ENCODE measurements at regions not wholly inside any gene's neighbourhood (a gene's known extent, or its start where the extent isn't known, plus 50 kb on each side); places are given as distances from the start of the nearest gene placed in this dataset.
"Not testable (repeated sequence)": the region's sequence is repeated elsewhere in the genome, so short reads cannot be mapped to it uniquely, and the experiment has no call there.

GRCh38 chr14:105581551-105582341, 55.4 kb downstream of the TMEM121 start:
- H3K4me1 Mint-ChIP-seq: no peaks in the 10 kb centered on the region
- H3K36me3 Mint-ChIP-seq: no peaks in the 10 kb centered on the region
- no peaks in the 10 kb centered on the region for H3K27me3 Mint-ChIP-seq
- H3K27ac Mint-ChIP-seq: no peak overlapping the region
- no peaks in the 10 kb centered on the region for H3K9me3 Mint-ChIP-seq
- no peak overlapping the region for H3K4me3 Mint-ChIP-seq
- no peak for DNase-seq

GRCh38 chr14:105582639-105583038, 56.3 kb downstream of the TMEM121 start:
- Mint-ChIP-seq H3K4me1 (no peaks in the 10 kb centered on the region), H3K36me3 (no peaks in the 10 kb centered on the region), H3K9me3 (no peaks in the 10 kb centered on the region), H3K27me3 (no peaks in the 10 kb centered on the region), H3K27ac (peak overlapping the region; percentile 51), H3K4me3 (no peak overlapping the region)
- no peak for DNase-seq

- H3K27me3 Mint-ChIP-seq, DNase-seq, H3K9me3 Mint-ChIP-seq, H3K4me3 Mint-ChIP-seq, H3K27ac Mint-ChIP-seq, H3K4me1 Mint-ChIP-seq, H3K36me3 Mint-ChIP-seq: not testable (repeated sequence)
These were observed 57.5 kb downstream of the TMEM121 start for GRCh38 chr14:105583914-105584313.

GRCh38 chr14:105585290-105585689, 58.9 kb downstream of the TMEM121 start:
- H3K27ac Mint-ChIP-seq, H3K9me3 Mint-ChIP-seq, H3K4me3 Mint-ChIP-seq, DNase-seq, H3K27me3 Mint-ChIP-seq, H3K4me1 Mint-ChIP-seq, H3K36me3 Mint-ChIP-seq: not testable (repeated sequence)

GRCh38 chr14:105585722-105586121, 59.3 kb downstream of the TMEM121 start:
- not testable (repeated sequence) for H3K27ac Mint-ChIP-seq

GRCh38 chr14:105586144-105586872, 59.9 kb downstream of the TMEM121 start:
- not testable (repeated sequence) for H3K27ac Mint-ChIP-seq, H3K36me3 Mint-ChIP-seq, H3K4me3 Mint-ChIP-seq, H3K4me1 Mint-ChIP-seq, H3K9me3 Mint-ChIP-seq, DNase-seq, H3K27me3 Mint-ChIP-seq

More at GRCh38 chr14:105585722-105586121, 59.3 kb downstream of the TMEM121 start:
- H3K36me3 Mint-ChIP-seq, H3K9me3 Mint-ChIP-seq, H3K27me3 Mint-ChIP-seq, H3K4me3 Mint-ChIP-seq, DNase-seq, H3K4me1 Mint-ChIP-seq: not testable (repeated sequence)

GRCh38 chr14:105587034-105587433, 60.7 kb downstream of the TMEM121 start:
- H3K4me3 Mint-ChIP-seq, H3K9me3 Mint-ChIP-seq, H3K36me3 Mint-ChIP-seq, H3K4me1 Mint-ChIP-seq, DNase-seq, H3K27me3 Mint-ChIP-seq, H3K27ac Mint-ChIP-seq: not testable (repeated sequence)

- not testable (repeated sequence) for H3K27me3 Mint-ChIP-seq, H3K27ac Mint-ChIP-seq, DNase-seq, H3K4me3 Mint-ChIP-seq, H3K9me3 Mint-ChIP-seq, H3K4me1 Mint-ChIP-seq, H3K36me3 Mint-ChIP-seq
These were observed 61.3 kb downstream of the TMEM121 start for GRCh38 chr14:105587482-105588235.

- no peak for DNase-seq
- H3K4me3 Mint-ChIP-seq: no peak overlapping the region
- no peaks in the 10 kb centered on the region for H3K36me3 Mint-ChIP-seq
- no peak overlapping the region for H3K27ac Mint-ChIP-seq
- H3K27me3 Mint-ChIP-seq: no peaks in the 10 kb centered on the region
- no peaks in the 10 kb centered on the region for H3K9me3 Mint-ChIP-seq
- no peaks in the 10 kb centered on the region for H3K4me1 Mint-ChIP-seq
These were observed 62.0 kb downstream of the TMEM121 start for GRCh38 chr14:105588236-105588860.

GRCh38 chr14:105589161-105589925, 63.0 kb downstream of the TMEM121 start:
- Mint-ChIP-seq H3K4me3 (no peak overlapping the region), H3K4me1 (no peaks in the 10 kb centered on the region), H3K9me3 (no peaks in the 10 kb centered on the region), H3K27me3 (no peaks in the 10 kb centered on the region), H3K27ac (no peak overlapping the region), H3K36me3 (no peaks in the 10 kb centered on the region)
- no peak for DNase-seq

- not testable (repeated sequence) for H3K4me3 Mint-ChIP-seq, DNase-seq, H3K36me3 Mint-ChIP-seq, H3K9me3 Mint-ChIP-seq, H3K27ac Mint-ChIP-seq, H3K4me1 Mint-ChIP-seq, H3K27me3 Mint-ChIP-seq
These were observed 63.5 kb downstream of the TMEM121 start for GRCh38 chr14:105589926-105590185.

GRCh38 chr14:105591052-105591451, 64.7 kb downstream of the TMEM121 start:
- Mint-ChIP-seq H3K27ac (no peak overlapping the region), H3K27me3 (no peaks in the 10 kb centered on the region), H3K4me3 (no peak overlapping the region), H3K36me3 (no peaks in the 10 kb centered on the region), H3K4me1 (no peaks in the 10 kb centered on the region), H3K9me3 (no peaks in the 10 kb centered on the region)
- no peak for DNase-seq

GRCh38 chr14:105591792-105592341, 65.5 kb downstream of the TMEM121 start:
- not testable (repeated sequence) for H3K4me1 Mint-ChIP-seq, H3K36me3 Mint-ChIP-seq, H3K27me3 Mint-ChIP-seq, H3K4me3 Mint-ChIP-seq, DNase-seq, H3K9me3 Mint-ChIP-seq, H3K27ac Mint-ChIP-seq

- H3K36me3 Mint-ChIP-seq, H3K27ac Mint-ChIP-seq, H3K4me1 Mint-ChIP-seq, H3K27me3 Mint-ChIP-seq, H3K9me3 Mint-ChIP-seq, DNase-seq, H3K4me3 Mint-ChIP-seq: not testable (repeated sequence)
These were observed 66.3 kb downstream of the TMEM121 start for GRCh38 chr14:105592646-105593045.

All from activated naive CD8-positive, alpha-beta T cell treated with anti-CD3 and anti-CD28 coated beads for 36 hours (primary cell).